ENCODE measurements at regions not wholly inside any gene's neighbourhood (a gene's known extent, or its start where the extent isn't known, plus 50 kb on each side); places are given as distances from the start of the nearest gene placed in this dataset.

GRCh38 chr19:30671622-30672051 lies 299.5 kb downstream of the ZNF536 start:
- H3K4me1 ChIP-seq (ENCODE audit: insufficient read depth, low read length) = no peaks in the 10 kb centered on the region; the same call in 1 of the 2 replicates
- no peaks in the 10 kb centered on the region for H3K36me3 ChIP-seq (ENCODE audit: insufficient read depth, low read length)
- no peaks in the 10 kb centered on the region for H3K9me3 ChIP-seq (ENCODE audit: control insufficient read depth, insufficient read depth, low read length)
- no peak overlapping the region for H3K9ac ChIP-seq (ENCODE audit: low read depth, low read length)

DNA sequence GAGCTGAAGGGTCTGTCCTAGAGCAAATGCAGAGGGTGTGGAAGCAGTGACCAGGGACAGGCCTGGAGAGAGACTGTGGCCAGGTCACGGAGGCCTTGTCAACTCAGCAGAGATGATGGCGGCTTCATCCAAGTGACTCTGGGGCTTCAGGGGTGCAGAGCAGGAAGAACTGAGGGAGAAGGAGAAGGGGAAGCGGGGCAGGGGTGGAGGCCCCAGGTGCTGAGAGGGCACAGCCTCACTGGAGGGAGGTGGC lies 299.1 kb downstream of the ZNF536 start:
- H3K9me3 ChIP-seq (ENCODE audit: control insufficient read depth, insufficient read depth, low read length) = no peaks in the 10 kb centered on the region
- H3K36me3 ChIP-seq (ENCODE audit: insufficient read depth, low read length) = no peaks in the 10 kb centered on the region
- H3K4me1 ChIP-seq (ENCODE audit: insufficient read depth, low read length) = no peaks in the 10 kb centered on the region; the same call in 1 of the 2 replicates
- H3K9ac ChIP-seq (ENCODE audit: low read depth, low read length) = no peak overlapping the region

- Histone ChIP-seq H3K4me1 (ENCODE audit: insufficient read depth, low read length) (no peaks in the 10 kb centered on the region; the same call in 1 of the 2 replicates), H3K36me3 (ENCODE audit: insufficient read depth, low read length) (no peaks in the 10 kb centered on the region), H3K9ac (ENCODE audit: low read depth, low read length) (no peak overlapping the region), H3K9me3 (ENCODE audit: control insufficient read depth, insufficient read depth, low read length) (no peaks in the 10 kb centered on the region)
These were observed 298.6 kb downstream of the ZNF536 start for GRCh38 chr19:30670562-30671366.

- H3K9me3 ChIP-seq (ENCODE audit: control insufficient read depth, insufficient read depth, low read length) = no peaks in the 10 kb centered on the region
- H3K9ac ChIP-seq (ENCODE audit: low read depth, low read length) = no peak overlapping the region; the same call in 1 of the 2 replicates
- H3K4me1 ChIP-seq (ENCODE audit: insufficient read depth, low read length) = no peaks in the 10 kb centered on the region; the same call in 1 of the 2 replicates
- no peaks in the 10 kb centered on the region for H3K36me3 ChIP-seq (ENCODE audit: insufficient read depth, low read length)
These were observed 297.8 kb downstream of the ZNF536 start for GRCh38 chr19:30670011-30670329.

GRCh38 chr19:30669329-30670010 lies 297.3 kb downstream of the ZNF536 start:
- H3K9ac ChIP-seq (ENCODE audit: low read depth, low read length) = peak overlapping the region; percentile 50; the same call in 1 of the 2 replicates
- no peaks in the 10 kb centered on the region for H3K9me3 ChIP-seq (ENCODE audit: control insufficient read depth, insufficient read depth, low read length)
- no peaks in the 10 kb centered on the region for H3K36me3 ChIP-seq (ENCODE audit: insufficient read depth, low read length)
- no peaks in the 10 kb centered on the region; the same call in 1 of the 2 replicates for H3K4me1 ChIP-seq (ENCODE audit: insufficient read depth, low read length)

DNA sequence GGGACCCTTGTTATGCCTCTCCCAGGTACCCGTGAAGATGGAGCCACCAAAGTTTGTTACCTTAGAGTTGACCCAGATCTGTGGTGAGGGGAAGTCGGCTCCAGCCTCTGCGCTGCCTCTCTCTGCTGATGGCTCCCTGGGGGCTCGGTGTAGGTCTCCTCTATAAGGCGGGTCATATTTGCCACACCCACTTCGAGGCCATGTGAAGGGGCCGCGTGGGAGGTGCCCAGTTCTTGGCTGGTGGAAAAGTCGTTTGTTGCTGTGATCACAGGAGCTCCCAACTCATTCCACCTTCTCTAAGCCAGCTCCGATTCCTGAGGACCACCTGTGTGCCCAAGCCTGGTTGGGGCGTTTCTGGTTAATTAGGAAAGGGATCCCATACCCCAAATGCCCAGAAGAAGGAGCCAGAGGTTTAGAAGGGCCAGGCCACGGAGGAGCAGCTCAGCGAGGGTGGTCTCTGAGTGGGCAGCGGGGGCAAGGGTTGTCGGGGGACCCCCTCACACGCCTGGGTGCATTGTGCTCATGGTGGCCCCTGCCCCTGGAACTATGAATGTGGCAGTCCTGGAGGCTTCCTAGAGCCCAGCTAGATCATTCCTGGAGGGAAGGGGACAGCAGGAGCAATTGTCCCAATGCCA lies 296.5 kb downstream of the ZNF536 start:
- Histone ChIP-seq H3K9ac (ENCODE audit: low read depth, low read length) (peak overlapping the region; percentile 50; the same call in 1 of the 2 replicates), H3K4me1 (ENCODE audit: insufficient read depth, low read length) (peaks cover 3% of the 10 kb centered on the region), H3K36me3 (ENCODE audit: insufficient read depth, low read length) (no peaks in the 10 kb centered on the region), H3K9me3 (ENCODE audit: control insufficient read depth, insufficient read depth, low read length) (no peaks in the 10 kb centered on the region)

DNA sequence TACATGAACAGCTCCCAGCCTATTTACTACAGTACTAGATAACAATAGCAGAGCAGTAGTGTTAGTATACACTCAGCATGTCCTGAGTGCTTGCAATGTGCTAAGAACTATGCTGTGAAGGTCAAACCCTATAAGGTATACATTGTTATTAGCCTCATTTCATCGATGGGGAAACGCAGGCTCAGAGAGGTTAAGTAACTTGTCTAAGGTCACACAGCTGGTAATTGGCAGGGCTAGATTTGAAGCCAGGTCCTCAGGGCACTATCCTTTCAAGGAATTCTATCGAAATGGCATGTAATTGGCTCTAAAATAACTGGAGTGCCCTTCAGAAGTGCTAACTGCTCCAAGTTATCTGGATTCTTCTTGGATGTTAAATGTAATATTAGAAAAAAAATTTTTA lies 295.6 kb downstream of the ZNF536 start:
- Histone ChIP-seq H3K9me3 (ENCODE audit: control insufficient read depth, insufficient read depth, low read length) (no peaks in the 10 kb centered on the region), H3K36me3 (ENCODE audit: insufficient read depth, low read length) (no peaks in the 10 kb centered on the region), H3K4me1 (ENCODE audit: insufficient read depth, low read length) (peaks cover 9% of the 10 kb centered on the region), H3K9ac (ENCODE audit: low read depth, low read length) (no peak overlapping the region)

- no peaks in the 10 kb centered on the region for H3K9me3 ChIP-seq (ENCODE audit: control insufficient read depth, insufficient read depth, low read length)
- H3K36me3 ChIP-seq (ENCODE audit: insufficient read depth, low read length) = no peaks in the 10 kb centered on the region
- peaks cover 14% of the 10 kb centered on the region for H3K4me1 ChIP-seq (ENCODE audit: insufficient read depth, low read length)
- no peak overlapping the region for H3K9ac ChIP-seq (ENCODE audit: low read depth, low read length)
These were observed 295.0 kb downstream of the ZNF536 start for GRCh38 chr19:30667227-30667626.

DNA sequence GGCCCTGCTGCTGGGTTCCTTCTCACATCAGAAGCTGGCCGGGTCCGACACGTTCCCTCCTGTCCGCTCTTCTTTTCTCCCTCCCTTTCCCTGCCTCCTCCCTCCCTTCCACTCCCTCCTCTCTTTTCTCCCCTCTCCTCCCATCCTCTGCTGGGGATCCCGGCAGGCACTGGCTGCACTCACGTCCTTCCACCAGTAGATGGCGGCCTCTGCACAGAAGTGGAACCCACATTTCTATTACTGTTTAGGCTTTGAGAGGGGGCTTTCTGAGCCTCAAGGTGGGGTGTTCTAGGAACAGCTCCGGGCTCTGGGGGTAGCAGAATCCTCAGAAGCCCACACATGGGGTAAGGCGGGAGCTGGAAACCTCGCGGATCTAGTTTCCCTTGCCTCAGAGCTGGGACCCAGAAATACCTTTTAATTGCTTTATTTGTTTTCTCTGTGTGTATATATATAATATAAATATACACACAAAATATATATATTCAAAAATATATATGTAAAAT lies 294.2 kb downstream of the ZNF536 start:
- H3K36me3 ChIP-seq (ENCODE audit: insufficient read depth, low read length) = no peaks in the 10 kb centered on the region
- no peaks in the 10 kb centered on the region for H3K9me3 ChIP-seq (ENCODE audit: control insufficient read depth, insufficient read depth, low read length)
- no peak overlapping the region for H3K9ac ChIP-seq (ENCODE audit: low read depth, low read length)
- peaks cover 17% of the 10 kb centered on the region for H3K4me1 ChIP-seq (ENCODE audit: insufficient read depth, low read length)

- no peaks in the 10 kb centered on the region for H3K9me3 ChIP-seq (ENCODE audit: control insufficient read depth, insufficient read depth, low read length)
- no peaks in the 10 kb centered on the region for H3K36me3 ChIP-seq (ENCODE audit: insufficient read depth, low read length)
- H3K9ac ChIP-seq (ENCODE audit: low read depth, low read length) = no peak overlapping the region
- H3K4me1 ChIP-seq (ENCODE audit: insufficient read depth, low read length) = peaks cover 17% of the 10 kb centered on the region
These were observed 293.3 kb downstream of the ZNF536 start for GRCh38 chr19:30665449-30665848.

DNA sequence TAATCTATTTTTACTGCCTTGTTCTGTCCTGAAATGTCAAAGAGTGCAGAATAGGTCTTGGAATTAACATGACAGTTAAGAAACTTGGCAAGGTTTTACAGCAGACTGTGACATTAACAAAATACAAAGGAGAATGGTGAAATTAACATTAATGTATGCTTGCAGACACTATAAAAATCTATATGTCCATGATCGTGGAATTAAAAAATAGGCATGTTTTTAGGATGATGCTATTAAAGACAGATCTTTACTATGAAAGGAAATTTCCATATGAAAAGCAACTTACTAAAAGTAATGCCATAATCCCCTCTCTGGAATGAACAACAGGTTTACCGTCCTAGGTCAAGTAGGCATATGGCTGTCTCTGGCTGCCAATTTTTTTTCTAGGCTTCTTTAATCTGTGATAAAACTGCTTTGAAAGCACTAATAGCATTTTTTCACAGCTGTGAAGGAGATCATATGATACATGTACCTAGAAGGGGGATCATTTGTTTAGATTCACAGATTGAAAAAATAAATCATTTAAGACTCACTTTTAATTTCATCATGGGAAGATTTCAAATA lies 291.5 kb downstream of the ZNF536 start:
- Histone ChIP-seq H3K9ac (ENCODE audit: low read depth, low read length) (no peak overlapping the region), H3K4me1 (ENCODE audit: insufficient read depth, low read length) (peaks cover 17% of the 10 kb centered on the region), H3K36me3 (ENCODE audit: insufficient read depth, low read length) (no peaks in the 10 kb centered on the region), H3K9me3 (ENCODE audit: control insufficient read depth, insufficient read depth, low read length) (no peaks in the 10 kb centered on the region)

GRCh38 chr19:30662211-30662861 lies 290.2 kb downstream of the ZNF536 start:
- Histone ChIP-seq H3K9ac (ENCODE audit: low read depth, low read length) (no peak overlapping the region), H3K4me1 (ENCODE audit: insufficient read depth, low read length) (peaks cover 17% of the 10 kb centered on the region), H3K9me3 (ENCODE audit: control insufficient read depth, insufficient read depth, low read length) (no peaks in the 10 kb centered on the region), H3K36me3 (ENCODE audit: insufficient read depth, low read length) (no peaks in the 10 kb centered on the region)

GRCh38 chr19:30659638-30660037 lies 287.5 kb downstream of the ZNF536 start:
- peaks cover 17% of the 10 kb centered on the region for H3K4me1 ChIP-seq (ENCODE audit: insufficient read depth, low read length)
- H3K9ac ChIP-seq (ENCODE audit: low read depth, low read length) = no peak overlapping the region
- H3K9me3 ChIP-seq (ENCODE audit: control insufficient read depth, insufficient read depth, low read length) = no peaks in the 10 kb centered on the region
- H3K36me3 ChIP-seq (ENCODE audit: insufficient read depth, low read length) = no peaks in the 10 kb centered on the region

DNA sequence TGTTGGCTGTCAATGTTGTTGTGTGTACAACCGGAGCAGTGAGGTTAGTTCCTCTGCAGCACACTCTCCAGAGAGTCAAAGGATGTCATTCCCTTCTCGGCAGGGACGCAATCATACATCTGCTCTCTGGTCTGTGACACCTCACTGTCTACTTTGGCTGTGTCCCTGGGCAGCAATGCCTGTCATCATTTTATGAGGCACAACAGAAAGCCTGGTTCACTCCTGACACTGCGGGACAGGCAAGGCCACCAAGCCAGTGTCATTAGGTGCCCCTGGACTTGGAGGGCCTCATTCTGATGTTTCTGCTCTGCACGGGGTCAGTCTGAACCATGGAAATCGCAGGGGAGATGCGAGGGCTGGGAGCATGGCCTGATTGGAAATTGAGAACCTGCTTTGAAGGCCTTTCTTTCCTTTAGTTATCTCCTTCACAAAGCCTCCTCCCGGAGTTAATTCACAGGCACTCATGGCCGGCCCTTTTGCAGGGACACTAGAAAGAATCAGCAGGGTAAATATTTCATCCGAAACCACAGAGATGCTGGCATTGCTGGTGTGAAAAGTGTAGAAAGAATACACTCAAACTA lies 284.4 kb downstream of the ZNF536 start:
- no peaks in the 10 kb centered on the region for H3K36me3 ChIP-seq (ENCODE audit: insufficient read depth, low read length)
- no peaks in the 10 kb centered on the region for H3K9me3 ChIP-seq (ENCODE audit: control insufficient read depth, insufficient read depth, low read length)
- peaks cover 4% of the 10 kb centered on the region; the same call in 1 of the 2 replicates for H3K4me1 ChIP-seq (ENCODE audit: insufficient read depth, low read length)
- no peak overlapping the region for H3K9ac ChIP-seq (ENCODE audit: low read depth, low read length)

Measured in ES-I3 (cell line).